HG02870 (cell line): ENCODE measurements at regions not wholly inside any gene's neighbourhood (a gene's known extent, or its start where the extent isn't known, plus 50 kb on each side); places are given as distances from the start of the nearest gene placed in this dataset.
"Not testable (repeated sequence)": the region's sequence is repeated elsewhere in the genome, so short reads cannot be mapped to it uniquely, and the experiment has no call there.

Experiments
- ATAC-seq: cut with Tn5 transposase; IDR thresholded peaks from one replicate; pipeline ENCODE4 v1.9.1; 2021; ENCODE audit warnings: mild to moderate bottlenecking, moderate library complexity; ENCODE audit not compliant: unreplicated experiment

DNA sequence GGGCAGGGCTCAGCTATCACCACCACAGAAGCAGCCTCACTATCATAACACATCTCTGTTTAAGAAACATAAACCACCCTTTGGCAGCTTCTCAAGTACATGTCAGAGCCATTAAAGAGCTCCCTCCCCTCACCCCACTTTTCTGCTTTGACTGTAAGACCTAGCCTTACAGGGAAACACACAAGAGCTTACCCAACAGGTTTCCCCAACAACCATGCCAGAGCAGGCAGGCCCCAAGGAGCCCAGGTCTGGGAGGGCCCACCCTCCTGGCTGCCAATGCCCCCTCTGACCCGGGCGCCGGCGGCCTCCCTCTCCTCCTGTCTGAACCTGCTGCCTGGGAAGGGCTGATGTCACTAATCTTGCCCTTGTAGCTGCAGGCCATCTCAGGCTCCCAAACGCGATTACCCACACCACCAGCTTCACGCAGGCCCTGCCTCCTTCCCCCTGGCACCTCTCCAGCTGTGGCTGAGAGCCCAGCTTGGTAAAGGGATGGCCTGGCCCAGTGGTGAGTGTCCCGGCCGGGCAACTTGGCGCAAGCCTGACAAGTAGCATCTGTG lies 402.0 kb downstream of the MAFB start:
- no peak for ATAC-seq

- ATAC-seq, result no peak
Measured at GRCh38 chr20:40284611-40285010, 404.4 kb downstream of the MAFB start.

- ATAC-seq, result no peak
Measured at GRCh38 chr20:40283689-40284088, 405.3 kb downstream of the MAFB start.

DNA sequence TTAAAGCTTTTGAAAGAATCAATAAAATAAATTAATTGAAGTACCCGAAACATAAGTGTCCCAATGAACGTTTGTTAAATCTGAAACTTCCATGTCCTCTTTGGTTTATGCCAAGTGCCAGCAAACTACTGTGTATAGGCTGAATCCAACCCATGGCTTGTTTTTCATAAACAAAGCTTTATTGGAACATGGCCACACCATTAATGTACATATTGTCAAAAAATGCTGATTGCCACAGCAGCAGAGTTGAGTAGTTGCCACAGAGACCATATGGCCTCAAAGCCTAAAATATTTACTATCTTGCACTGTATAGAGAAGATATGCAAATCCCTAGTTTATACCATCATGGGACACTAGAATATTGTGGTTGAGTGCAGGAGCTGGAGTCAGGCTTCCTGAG lies 406.1 kb downstream of the MAFB start:
- no peak for ATAC-seq

GRCh38 chr20:40282541-40282940 lies 406.5 kb downstream of the MAFB start:
- ATAC-seq, result no peak

GRCh38 chr20:40280616-40281015 lies 408.4 kb downstream of the MAFB start:
- ATAC-seq, result no peak

DNA sequence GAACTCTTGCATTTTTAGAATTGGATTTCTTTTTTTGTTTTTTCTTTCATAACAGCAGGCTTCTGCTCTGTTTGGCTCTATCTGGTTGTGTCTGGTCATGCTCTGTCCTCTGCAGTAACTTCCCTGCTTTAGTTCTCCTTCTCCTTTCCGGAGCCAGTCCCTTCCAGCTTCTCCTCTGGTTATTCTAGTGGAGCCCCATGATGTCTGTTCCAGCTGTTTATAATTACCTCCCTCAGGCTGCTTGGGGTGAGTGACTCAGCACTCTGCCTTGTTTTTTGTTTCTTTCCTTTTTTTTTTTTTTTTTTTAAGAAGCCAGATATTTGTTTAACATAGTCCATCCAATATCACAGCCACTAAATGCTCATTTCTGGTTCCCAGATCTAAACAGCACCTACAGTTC lies 409.6 kb downstream of the MAFB start:
- no peak for ATAC-seq

DNA sequence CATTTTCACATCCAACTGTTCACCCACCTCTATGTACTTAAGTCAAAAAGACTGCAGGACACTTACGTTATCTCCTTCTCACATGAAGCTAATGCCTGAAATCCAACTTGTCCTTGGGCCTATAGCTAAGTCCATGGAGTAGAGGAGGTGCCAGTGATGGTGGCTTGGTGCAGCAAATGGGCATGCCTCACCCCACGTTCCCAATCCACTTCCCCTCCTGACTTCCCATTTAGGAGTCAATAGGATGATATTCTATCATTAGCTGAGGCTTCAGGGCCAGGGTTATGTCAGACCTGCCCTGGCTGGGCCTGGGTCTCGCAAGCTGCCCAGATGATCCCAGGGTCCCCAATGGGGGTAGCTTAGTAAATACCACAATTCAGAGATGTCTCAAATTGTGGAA lies 410.4 kb downstream of the MAFB start:
- no peak for ATAC-seq

DNA sequence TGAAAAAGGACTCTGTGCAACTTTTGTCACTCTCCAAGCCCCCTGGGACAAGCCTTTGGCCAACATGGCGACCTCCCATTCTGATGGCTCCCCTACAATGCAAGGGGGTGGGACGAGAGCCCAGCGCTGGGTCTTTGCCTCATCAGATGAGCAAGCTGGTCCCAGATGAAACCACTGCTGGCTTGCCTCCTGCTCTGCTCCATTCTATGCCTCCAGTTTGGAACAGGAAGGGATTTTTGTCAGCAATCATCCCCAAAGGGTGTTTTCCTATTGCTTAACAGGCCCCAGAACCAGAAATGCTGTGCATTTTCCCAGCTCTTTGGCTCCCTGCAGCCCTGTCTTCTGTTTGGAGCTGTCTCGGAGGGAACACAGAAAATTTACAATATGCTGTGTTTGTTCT lies 412.7 kb downstream of the MAFB start:
- no peak for ATAC-seq

DNA sequence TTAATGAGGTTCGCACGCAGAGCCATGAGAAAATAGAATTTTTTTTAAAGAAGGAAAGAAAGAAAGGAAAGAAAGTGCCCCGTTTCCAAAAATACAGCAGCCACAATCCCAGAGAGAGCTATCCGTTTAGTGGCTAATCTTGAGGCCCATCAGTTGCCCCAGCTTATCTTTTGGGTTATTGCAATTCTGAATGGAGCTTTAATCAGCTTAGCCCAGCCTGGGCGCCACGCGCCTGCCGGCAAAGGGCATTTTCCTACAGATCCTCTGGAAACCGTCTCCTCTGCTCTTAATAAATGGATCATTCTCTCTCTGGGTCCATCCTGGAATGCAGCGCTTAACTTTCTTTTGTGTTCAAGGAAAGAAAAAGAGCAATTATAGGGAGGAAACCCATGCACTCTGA lies 413.3 kb downstream of the MAFB start:
- no peak for ATAC-seq

DNA sequence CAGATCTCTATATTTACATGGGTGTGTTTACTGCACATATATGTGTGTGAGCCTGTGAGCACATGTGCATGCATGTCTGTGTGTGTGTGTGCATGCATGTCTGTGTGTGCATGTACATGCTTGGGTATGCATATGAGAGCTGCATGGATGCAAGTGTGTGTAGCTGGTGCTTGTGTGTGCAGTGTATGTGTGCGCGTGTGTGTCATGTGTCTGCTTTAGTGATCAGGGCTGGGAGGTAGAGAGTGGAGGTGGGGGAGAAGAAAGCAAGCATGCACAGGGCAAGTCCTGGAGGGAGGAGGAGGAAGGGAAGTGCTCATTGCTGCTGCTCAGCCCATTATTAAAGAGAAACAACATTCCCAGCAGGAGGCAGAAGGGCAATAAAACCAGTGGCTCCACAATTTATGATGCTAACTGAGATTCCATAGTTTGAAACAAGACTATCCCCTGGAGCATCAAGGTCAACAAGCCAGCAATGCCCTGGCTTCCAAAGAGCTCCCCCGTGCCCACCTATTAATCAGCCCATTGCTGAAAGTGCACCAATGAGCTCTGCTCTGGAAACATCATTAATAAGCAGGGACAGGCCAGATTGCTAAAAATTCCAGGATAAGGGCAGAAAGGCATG lies 414.0 kb downstream of the MAFB start:
- no peak for ATAC-seq

GRCh38 chr20:40269274-40269673 lies 419.8 kb downstream of the MAFB start:
- not testable (repeated sequence) for ATAC-seq

GRCh38 chr20:40268321-40269075 lies 420.5 kb downstream of the MAFB start:
- ATAC-seq, result no peak

DNA sequence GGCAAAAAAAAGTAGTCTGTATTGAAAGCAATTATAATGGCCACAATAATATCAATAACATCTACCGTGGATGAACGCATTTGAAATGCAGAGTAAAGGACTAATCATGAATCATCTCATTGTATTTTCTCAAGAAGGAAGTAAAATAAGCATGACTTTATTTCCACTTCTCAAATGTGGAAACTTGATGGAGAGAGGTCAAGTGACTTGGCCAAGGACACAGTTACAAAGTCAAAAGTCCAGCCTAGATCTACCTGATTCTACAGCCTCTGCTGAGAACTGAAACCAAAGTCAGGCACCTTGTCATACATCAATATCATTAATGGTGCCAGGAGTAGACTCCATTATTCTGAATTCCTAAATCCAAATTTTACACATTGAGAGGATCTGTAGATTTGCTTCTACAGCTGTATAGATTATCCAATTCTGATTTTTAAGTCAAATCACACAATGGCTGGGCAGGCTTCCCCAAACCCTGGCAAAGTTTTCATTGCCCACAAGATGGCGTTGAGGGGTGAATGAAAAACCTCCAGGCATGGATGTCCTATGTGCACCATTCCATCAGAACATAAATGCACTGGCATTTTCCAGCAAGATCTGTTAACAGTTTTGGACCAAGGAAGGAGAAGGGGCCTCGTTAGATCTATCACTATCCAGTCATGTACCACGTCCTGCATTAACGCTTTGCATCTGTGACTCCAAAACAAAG lies 423.1 kb downstream of the MAFB start:
- no peak for ATAC-seq

- no peak for ATAC-seq
Measured at GRCh38 chr20:40262219-40262618, 426.8 kb downstream of the MAFB start.

DNA sequence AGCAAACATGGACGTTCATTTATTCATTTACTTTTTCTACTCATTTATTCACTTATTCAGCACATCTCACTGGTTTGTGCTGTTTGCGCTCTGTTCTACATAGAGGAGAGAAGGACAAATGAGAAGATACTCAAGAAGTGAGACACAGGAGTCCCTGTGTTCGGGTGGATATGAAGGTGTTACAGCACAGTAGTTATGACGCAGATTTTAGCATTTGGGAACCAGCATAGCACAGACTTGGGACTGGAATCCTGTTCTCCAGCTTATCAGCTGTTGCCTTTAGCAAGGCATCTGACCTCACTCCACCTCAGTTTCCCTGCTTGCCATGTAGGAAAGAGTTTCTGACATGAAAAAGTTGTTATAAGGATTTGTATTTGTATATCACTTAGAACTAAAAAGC lies 430.1 kb downstream of the MAFB start:
- ATAC-seq, result no peak

DNA sequence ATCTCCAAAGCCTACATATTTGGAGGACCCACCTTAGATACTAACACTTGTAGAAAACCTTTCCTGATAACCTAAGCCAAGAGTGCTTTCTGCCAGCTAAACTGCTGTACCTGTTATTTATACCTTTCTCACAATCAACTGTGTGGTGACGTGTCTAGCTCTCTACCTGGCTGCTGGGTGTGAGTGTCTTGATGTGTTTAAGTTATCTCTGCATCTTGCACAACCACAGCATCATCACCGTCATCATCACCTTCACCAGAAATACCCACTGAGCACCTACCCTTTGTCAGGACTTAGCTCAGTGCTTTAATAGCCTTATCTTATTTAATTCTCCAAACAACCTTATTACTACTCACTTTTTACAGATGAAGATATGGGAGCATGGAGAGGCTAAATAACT lies 431.3 kb downstream of the MAFB start:
- no peak for ATAC-seq

DNA sequence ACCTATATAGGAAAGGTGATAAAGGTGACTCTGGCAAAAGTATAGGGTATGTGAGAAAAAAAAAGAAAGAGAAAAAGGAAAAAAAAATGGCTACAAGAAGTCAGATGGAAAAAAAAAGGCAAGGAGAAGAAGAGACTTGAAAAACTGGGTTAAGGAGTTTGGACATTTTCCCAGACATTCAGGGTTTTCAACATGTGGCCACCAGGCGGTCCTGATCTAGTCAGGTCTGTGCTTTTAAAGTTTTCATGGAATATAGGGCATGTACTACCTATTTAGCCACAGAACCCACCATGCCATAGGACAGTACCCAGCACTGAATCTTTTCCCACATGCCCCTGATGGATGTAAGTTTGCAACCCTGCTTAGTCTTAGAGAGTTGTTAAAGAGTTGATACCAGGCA lies 433.7 kb downstream of the MAFB start:
- no peak for ATAC-seq

- no peak for ATAC-seq
Measured at GRCh38 chr20:40254023-40254772, 434.8 kb downstream of the MAFB start.

- no peak for ATAC-seq
Measured at GRCh38 chr20:40251284-40251932, 437.6 kb downstream of the MAFB start.

DNA sequence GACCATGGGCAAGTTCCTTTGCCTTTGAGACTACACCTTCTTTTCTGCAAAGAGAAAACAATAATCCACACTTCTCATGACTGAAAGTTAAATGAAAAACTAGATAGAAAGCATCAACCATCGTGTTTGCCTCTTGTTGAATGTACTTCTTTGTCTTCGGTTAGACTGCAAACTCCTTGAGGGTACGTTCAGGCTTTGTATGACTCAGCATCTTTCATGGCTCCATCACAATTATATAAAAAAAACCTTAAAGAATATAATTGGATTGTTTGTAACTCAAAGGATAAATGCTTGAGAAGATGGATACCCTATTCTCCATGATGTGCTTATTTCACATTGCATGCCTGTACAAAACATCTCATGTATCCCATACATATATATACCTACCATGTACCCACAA lies 439.2 kb downstream of the MAFB start:
- ATAC-seq, result no peak
